ENCODE measurements at regions not wholly inside any gene's neighbourhood (a gene's known extent, or its start where the extent isn't known, plus 50 kb on each side); places are given as distances from the start of the nearest gene placed in this dataset.

DNA sequence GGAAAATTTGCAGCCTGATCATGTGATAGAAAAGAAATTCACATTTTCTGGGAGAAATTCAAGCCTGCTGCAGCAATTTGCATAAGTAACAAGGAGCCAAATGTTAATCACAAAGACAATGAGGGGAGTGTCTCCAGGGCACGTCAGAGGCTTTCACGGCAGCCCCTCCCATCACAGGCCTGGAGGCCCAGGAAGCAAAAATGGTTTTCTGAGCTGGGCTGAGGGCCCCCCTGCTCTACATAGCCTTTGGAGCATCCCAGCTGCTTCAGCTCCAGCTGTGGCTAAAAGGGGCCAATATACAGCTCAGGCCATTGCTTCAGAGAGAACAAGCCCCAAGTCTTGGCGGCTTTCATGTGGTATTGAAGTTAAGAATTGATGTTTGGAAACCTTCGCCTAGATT is 445.3 kb upstream of the ZEB2 start:
- Histone ChIP-seq H3K36me3 (ENCODE audit: insufficient read depth, low read length) (no peaks in the 10 kb centered on the region; the same call in 1 of the 2 replicates), H3K9ac (ENCODE audit: low read depth, low read length) (no peak overlapping the region), H3K9me3 (ENCODE audit: control insufficient read depth, insufficient read depth, low read length) (peaks cover 14% of the 10 kb centered on the region), H3K4me1 (ENCODE audit: insufficient read depth, low read length) (no peaks in the 10 kb centered on the region)

DNA sequence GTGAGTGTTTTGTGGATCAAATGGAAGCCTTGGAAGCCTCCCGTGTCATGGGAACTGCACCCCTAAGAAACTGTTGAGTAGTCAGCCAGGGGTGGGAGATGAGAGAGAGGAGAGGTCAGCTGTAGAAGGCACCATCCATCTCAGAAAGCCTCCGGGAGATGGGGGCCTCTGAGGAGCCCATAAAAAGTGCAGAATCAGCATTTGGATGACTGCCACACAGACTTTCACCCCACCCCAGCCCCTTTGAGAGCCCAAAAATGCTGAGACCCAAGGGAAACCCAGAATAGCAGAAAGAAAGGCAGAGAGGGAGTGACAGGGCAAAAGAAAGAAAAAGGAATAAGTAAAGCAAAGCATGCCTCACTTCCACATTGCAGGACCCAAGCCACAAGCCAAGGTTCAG is 443.1 kb upstream of the ZEB2 start:
- Histone ChIP-seq H3K9me3 (ENCODE audit: control insufficient read depth, insufficient read depth, low read length) (peaks cover 14% of the 10 kb centered on the region), H3K36me3 (ENCODE audit: insufficient read depth, low read length) (no peaks in the 10 kb centered on the region), H3K4me1 (ENCODE audit: insufficient read depth, low read length) (no peaks in the 10 kb centered on the region), H3K9ac (ENCODE audit: low read depth, low read length) (no peak overlapping the region)

DNA sequence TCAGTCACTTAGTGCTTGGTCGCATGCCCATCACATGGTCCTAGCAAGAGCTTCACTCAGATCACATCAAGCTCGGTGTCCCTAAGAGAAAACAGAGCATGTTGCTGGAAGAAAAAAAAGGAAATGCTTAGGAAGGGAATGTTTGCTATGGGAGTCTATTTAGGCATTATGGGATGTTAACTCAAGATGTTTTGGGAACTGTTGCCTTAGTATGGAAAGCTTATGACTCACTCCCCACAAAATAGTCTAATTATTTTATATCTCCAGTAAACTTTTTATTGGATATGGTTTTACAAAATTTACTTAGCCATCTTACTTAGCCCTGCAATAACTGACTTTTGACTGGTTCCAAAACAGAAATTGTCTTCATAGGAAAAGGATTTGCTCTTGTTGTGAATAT is 439.5 kb upstream of the ZEB2 start:
- Histone ChIP-seq H3K36me3 (ENCODE audit: insufficient read depth, low read length) (no peaks in the 10 kb centered on the region), H3K4me1 (ENCODE audit: insufficient read depth, low read length) (no peaks in the 10 kb centered on the region), H3K9ac (ENCODE audit: low read depth, low read length) (no peak overlapping the region), H3K9me3 (ENCODE audit: control insufficient read depth, insufficient read depth, low read length) (peaks cover 2% of the 10 kb centered on the region; the same call in 1 of the 2 replicates)

GRCh38 chr2:144950899-144951560 is 431.1 kb upstream of the ZEB2 start:
- Histone ChIP-seq H3K36me3 (ENCODE audit: insufficient read depth, low read length) (no peaks in the 10 kb centered on the region), H3K9ac (ENCODE audit: low read depth, low read length) (no peak overlapping the region), H3K9me3 (ENCODE audit: control insufficient read depth, insufficient read depth, low read length) (no peaks in the 10 kb centered on the region), H3K4me1 (ENCODE audit: insufficient read depth, low read length) (peaks cover 3% of the 10 kb centered on the region; the same call in 1 of the 2 replicates)

DNA sequence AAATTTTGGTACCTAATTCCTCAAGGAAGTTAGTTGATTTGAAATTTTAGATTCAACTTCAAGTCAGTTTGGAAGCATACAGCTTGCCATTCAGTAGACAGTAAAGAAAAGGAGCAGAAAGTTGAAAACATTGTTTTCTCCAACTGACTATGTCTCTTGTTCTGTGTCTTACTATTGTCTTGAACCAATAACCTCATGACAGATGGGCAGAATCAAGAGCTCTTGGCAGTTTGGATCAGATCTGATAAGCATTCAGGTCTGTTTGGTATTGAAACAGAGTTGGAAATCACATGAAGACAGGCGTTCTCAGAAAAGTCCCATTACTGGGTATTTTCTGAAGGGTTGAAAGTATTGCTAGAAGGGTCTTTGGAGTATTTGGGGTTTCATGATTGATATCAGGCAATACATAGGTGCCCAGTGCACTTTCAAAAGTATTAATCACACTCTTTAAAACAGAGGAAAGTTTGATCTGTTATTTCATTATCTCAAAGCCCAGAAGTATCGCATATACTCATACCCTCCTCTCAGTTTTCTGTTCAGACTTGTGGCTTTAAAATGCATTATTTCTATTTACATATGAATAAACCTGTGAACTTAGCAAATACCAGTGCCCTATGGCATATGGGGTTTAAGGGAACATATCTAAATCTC is 428.4 kb upstream of the ZEB2 start:
- Histone ChIP-seq H3K4me1 (ENCODE audit: insufficient read depth, low read length) (peaks cover 3% of the 10 kb centered on the region; the same call in 1 of the 2 replicates), H3K9me3 (ENCODE audit: control insufficient read depth, insufficient read depth, low read length) (no peaks in the 10 kb centered on the region), H3K9ac (ENCODE audit: low read depth, low read length) (no peak overlapping the region), H3K36me3 (ENCODE audit: insufficient read depth, low read length) (no peaks in the 10 kb centered on the region)

GRCh38 chr2:144947709-144948037 is 427.8 kb upstream of the ZEB2 start:
- no peaks in the 10 kb centered on the region for H3K9me3 ChIP-seq (ENCODE audit: control insufficient read depth, insufficient read depth, low read length)
- 0 out of 2 replicates have a peak, but pooled peaks cover 7% of the 10 kb centered on the region for H3K4me1 ChIP-seq (ENCODE audit: insufficient read depth, low read length)
- H3K9ac ChIP-seq (ENCODE audit: low read depth, low read length): no peak overlapping the region
- no peaks in the 10 kb centered on the region for H3K36me3 ChIP-seq (ENCODE audit: insufficient read depth, low read length)

DNA sequence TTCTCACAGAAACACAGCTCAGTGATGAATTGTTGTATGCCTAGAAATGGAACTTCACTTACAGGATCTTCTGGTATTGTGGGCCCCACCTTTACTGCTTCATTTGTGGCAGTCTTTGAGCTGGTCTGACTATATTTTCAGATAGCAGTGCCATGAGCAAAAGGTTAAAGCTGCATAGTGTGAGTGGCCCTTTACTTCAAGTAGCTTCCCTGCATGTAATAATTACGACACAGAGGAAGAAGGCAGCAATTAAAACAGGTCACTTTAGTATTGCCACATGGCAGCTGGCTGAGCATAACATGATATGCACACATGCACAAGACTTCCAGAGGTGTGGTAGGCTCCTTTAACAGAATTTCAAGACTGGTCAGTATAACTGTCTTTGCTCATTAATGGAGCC is 426.3 kb upstream of the ZEB2 start:
- Histone ChIP-seq H3K4me1 (ENCODE audit: insufficient read depth, low read length) (0 out of 2 replicates have a peak, but pooled peaks cover 9% of the 10 kb centered on the region), H3K36me3 (ENCODE audit: insufficient read depth, low read length) (no peaks in the 10 kb centered on the region), H3K9ac (ENCODE audit: low read depth, low read length) (no peak overlapping the region), H3K9me3 (ENCODE audit: control insufficient read depth, insufficient read depth, low read length) (0 out of 2 replicates have a peak, but pooled peaks cover under 1% of the 10 kb centered on the region)

GRCh38 chr2:144944546-144945220 is 424.8 kb upstream of the ZEB2 start:
- 0 out of 2 replicates have a peak, but pooled peaks cover 2% of the 10 kb centered on the region for H3K9me3 ChIP-seq (ENCODE audit: control insufficient read depth, insufficient read depth, low read length)
- 0 out of 2 replicates have a peak, but pooled peaks cover 9% of the 10 kb centered on the region for H3K4me1 ChIP-seq (ENCODE audit: insufficient read depth, low read length)
- H3K36me3 ChIP-seq (ENCODE audit: insufficient read depth, low read length): no peaks in the 10 kb centered on the region
- no peak overlapping the region for H3K9ac ChIP-seq (ENCODE audit: low read depth, low read length)

DNA sequence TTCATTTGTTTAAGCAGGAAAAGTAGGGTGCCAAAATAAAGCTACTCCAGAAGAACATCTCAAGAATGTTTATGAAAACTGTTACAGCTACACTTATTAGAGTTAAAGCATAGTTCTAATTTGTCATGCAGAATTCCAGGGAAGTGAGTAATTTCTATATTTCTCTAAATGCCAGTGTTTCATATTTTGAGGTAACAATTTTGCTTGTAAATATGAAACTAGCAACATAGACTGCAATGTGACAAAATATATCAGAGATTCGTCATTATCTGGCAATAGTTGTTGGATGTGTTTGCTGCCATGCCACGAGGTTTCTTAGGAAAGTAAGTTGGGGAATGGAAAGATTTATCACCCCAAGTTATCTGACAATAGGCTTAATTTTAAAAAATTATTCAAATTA is 424.1 kb upstream of the ZEB2 start:
- Histone ChIP-seq H3K4me1 (ENCODE audit: insufficient read depth, low read length) (0 out of 2 replicates have a peak, but pooled peaks cover 9% of the 10 kb centered on the region), H3K9me3 (ENCODE audit: control insufficient read depth, insufficient read depth, low read length) (0 out of 2 replicates have a peak, but pooled peaks cover 2% of the 10 kb centered on the region), H3K9ac (ENCODE audit: low read depth, low read length) (no peak overlapping the region), H3K36me3 (ENCODE audit: insufficient read depth, low read length) (no peaks in the 10 kb centered on the region)

- 0 out of 2 replicates have a peak, but pooled peaks cover 9% of the 10 kb centered on the region for H3K4me1 ChIP-seq (ENCODE audit: insufficient read depth, low read length)
- no peaks in the 10 kb centered on the region for H3K36me3 ChIP-seq (ENCODE audit: insufficient read depth, low read length)
- no peak overlapping the region for H3K9ac ChIP-seq (ENCODE audit: low read depth, low read length)
- H3K9me3 ChIP-seq (ENCODE audit: control insufficient read depth, insufficient read depth, low read length): 0 out of 2 replicates have a peak, but pooled peaks cover 2% of the 10 kb centered on the region
Measured at GRCh38 chr2:144943293-144943941, 423.5 kb upstream of the ZEB2 start.

GRCh38 chr2:144942516-144943256 is 422.8 kb upstream of the ZEB2 start:
- H3K9ac ChIP-seq (ENCODE audit: low read depth, low read length): no peak overlapping the region
- 0 out of 2 replicates have a peak, but pooled peaks cover 2% of the 10 kb centered on the region for H3K9me3 ChIP-seq (ENCODE audit: control insufficient read depth, insufficient read depth, low read length)
- H3K4me1 ChIP-seq (ENCODE audit: insufficient read depth, low read length): 0 out of 2 replicates have a peak, but pooled peaks cover 6% of the 10 kb centered on the region
- no peaks in the 10 kb centered on the region for H3K36me3 ChIP-seq (ENCODE audit: insufficient read depth, low read length)

DNA sequence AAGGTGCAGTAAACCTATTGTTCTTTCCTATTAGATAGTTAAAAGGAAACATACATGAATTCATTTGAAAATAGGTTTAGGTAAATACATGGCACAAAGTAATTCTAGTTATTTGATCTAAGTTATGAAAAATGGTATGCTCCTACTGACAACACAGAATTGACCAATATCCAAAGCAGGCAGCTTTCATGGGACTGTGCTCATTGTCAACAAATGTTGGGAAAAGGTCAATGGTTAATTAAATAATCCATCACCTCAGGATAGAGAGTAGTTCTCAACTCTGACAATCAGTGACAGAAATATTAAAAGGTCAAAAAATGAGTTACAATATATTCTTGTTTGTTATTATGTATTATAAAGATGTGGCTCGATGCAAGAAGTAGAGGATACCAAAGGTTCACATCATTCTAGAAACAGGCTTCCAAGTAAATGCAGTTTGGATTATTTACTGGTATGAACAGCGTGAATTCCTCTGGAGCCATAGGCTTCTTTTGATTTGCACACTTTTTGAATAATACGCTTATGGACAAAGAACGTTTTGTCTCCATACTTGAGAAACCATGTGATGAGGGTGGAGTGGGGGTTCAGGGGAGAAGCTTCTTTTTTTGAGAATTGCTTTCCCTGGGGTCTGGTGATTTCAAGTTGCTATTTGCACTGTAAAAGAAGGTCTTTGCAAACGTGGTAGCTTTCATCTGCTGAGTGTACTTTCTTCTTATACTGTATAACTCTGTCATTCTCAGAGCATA is 422.0 kb upstream of the ZEB2 start:
- Histone ChIP-seq H3K4me1 (ENCODE audit: insufficient read depth, low read length) (0 out of 2 replicates have a peak, but pooled peaks cover 6% of the 10 kb centered on the region), H3K9me3 (ENCODE audit: control insufficient read depth, insufficient read depth, low read length) (0 out of 2 replicates have a peak, but pooled peaks cover 2% of the 10 kb centered on the region), H3K9ac (ENCODE audit: low read depth, low read length) (no peak overlapping the region), H3K36me3 (ENCODE audit: insufficient read depth, low read length) (no peaks in the 10 kb centered on the region)

- 0 out of 2 replicates have a peak, but pooled peaks cover 2% of the 10 kb centered on the region for H3K9me3 ChIP-seq (ENCODE audit: control insufficient read depth, insufficient read depth, low read length)
- H3K4me1 ChIP-seq (ENCODE audit: insufficient read depth, low read length): 0 out of 2 replicates have a peak, but pooled peaks cover 6% of the 10 kb centered on the region
- H3K9ac ChIP-seq (ENCODE audit: low read depth, low read length): no peak overlapping the region
Measured at GRCh38 chr2:144939590-144939989, 419.7 kb upstream of the ZEB2 start.

More at GRCh38 chr2:144939590-144939989, 419.7 kb upstream of the ZEB2 start:
- H3K36me3 ChIP-seq (ENCODE audit: insufficient read depth, low read length): no peaks in the 10 kb centered on the region
